ENCODE measurements at regions not wholly inside any gene's neighbourhood (a gene's known extent, or its start where the extent isn't known, plus 50 kb on each side); places are given as distances from the start of the nearest gene placed in this dataset.

GRCh38 chrX:554271-554670 is 76.3 kb upstream of the SHOX start (continued):
- no peak for TF ChIP-seq CHD7 (IDR thresholded peaks at IDR 0.05; ENCODE audit: insufficient replicate concordance, low read length)
- no peak for TF ChIP-seq EP300 (IDR thresholded peaks at IDR 0.05; ENCODE audit: borderline replicate concordance in 1 of 2, low read depth in 2 of 2, low read length in 2 of 2)
